GM19438 (cell line): ENCODE measurements at regions not wholly inside any gene's neighbourhood (a gene's known extent, or its start where the extent isn't known, plus 50 kb on each side); places are given as distances from the start of the nearest gene placed in this dataset.

Experiments
- ATAC-seq: cut with Tn5 transposase; IDR thresholded peaks from one replicate; pipeline ENCODE4 v1.9.1; 2021; ENCODE audit warnings: low read depth; ENCODE audit not compliant: unreplicated experiment

GRCh38 chr4:3851211-3851610 lies 85.0 kb downstream of the ADRA2C start:
- no peak for ATAC-seq

- ATAC-seq, result no peak
These were observed 85.7 kb downstream of the ADRA2C start for GRCh38 chr4:3851881-3852280.

GRCh38 chr4:3852309-3852708 lies 86.1 kb downstream of the ADRA2C start:
- ATAC-seq, result no peak

GRCh38 chr4:3852711-3853110 lies 86.5 kb downstream of the ADRA2C start:
- no peak for ATAC-seq

GRCh38 chr4:3853388-3854035 lies 87.3 kb downstream of the ADRA2C start:
- no peak for ATAC-seq

GRCh38 chr4:3854661-3855060 lies 88.5 kb downstream of the ADRA2C start:
- no peak for ATAC-seq

GRCh38 chr4:3855646-3856045 lies 89.5 kb downstream of the ADRA2C start:
- no peak for ATAC-seq

- ATAC-seq, result no peak
These were observed 90.5 kb downstream of the ADRA2C start for GRCh38 chr4:3856604-3857204.

- no peak for ATAC-seq
These were observed 91.2 kb downstream of the ADRA2C start for GRCh38 chr4:3857269-3857926.

GRCh38 chr4:3858046-3858730 lies 92.0 kb downstream of the ADRA2C start:
- ATAC-seq, result no peak

GRCh38 chr4:3858765-3859388 lies 92.7 kb downstream of the ADRA2C start:
- no peak for ATAC-seq

- ATAC-seq, result no peak
These were observed 93.4 kb downstream of the ADRA2C start for GRCh38 chr4:3859571-3859970.

- no peak for ATAC-seq
These were observed 94.1 kb downstream of the ADRA2C start for GRCh38 chr4:3860061-3860912.

GRCh38 chr4:3860913-3861636 lies 94.9 kb downstream of the ADRA2C start:
- ATAC-seq, result no peak

GRCh38 chr4:3861720-3862639 lies 95.8 kb downstream of the ADRA2C start:
- no peak for ATAC-seq

GRCh38 chr4:3862640-3863420 lies 96.6 kb downstream of the ADRA2C start:
- ATAC-seq, result no peak

- ATAC-seq, result no peak
These were observed 97.9 kb downstream of the ADRA2C start for GRCh38 chr4:3863841-3864741.
